ENCODE measurements at regions not wholly inside any gene's neighbourhood (a gene's known extent, or its start where the extent isn't known, plus 50 kb on each side); places are given as distances from the start of the nearest gene placed in this dataset.

- no peaks in the 10 kb centered on the region for H3K27me3 ChIP-seq (replicated peaks; ENCODE audit: control insufficient read depth, insufficient read depth, low read length)
- no peak overlapping the region for H3K9ac ChIP-seq (ENCODE audit: low read length)
- no peaks in the 10 kb centered on the region for H3K9me3 ChIP-seq (ENCODE audit: control insufficient read depth, low read length)
- H3K4me1 ChIP-seq (ENCODE audit: control insufficient read depth, insufficient read depth, low read length), result no peaks in the 10 kb centered on the region
- no peak overlapping the region for H3K4me3 ChIP-seq (ENCODE audit: low read length)
- no peak for DNase-seq (ENCODE audit: low read depth)
- no peaks in the 10 kb centered on the region for H3K36me3 ChIP-seq (ENCODE audit: control insufficient read depth, insufficient read depth, low read length, severe bottlenecking)
These were observed 216.9 kb upstream of the FSHR start for GRCh38 chr2:49371128-49371701.

GRCh38 chr2:49369650-49370049 lies 215.3 kb upstream of the FSHR start:
- no peak for DNase-seq (ENCODE audit: low read depth)
- no peak overlapping the region for H3K9ac ChIP-seq (ENCODE audit: low read length)
- H3K36me3 ChIP-seq (ENCODE audit: control insufficient read depth, insufficient read depth, low read length, severe bottlenecking), result no peaks in the 10 kb centered on the region
- no peaks in the 10 kb centered on the region for H3K4me1 ChIP-seq (ENCODE audit: control insufficient read depth, insufficient read depth, low read length)
- H3K27me3 ChIP-seq (replicated peaks; ENCODE audit: control insufficient read depth, insufficient read depth, low read length), result no peaks in the 10 kb centered on the region
- H3K4me3 ChIP-seq (ENCODE audit: low read length), result no peak overlapping the region
- no peaks in the 10 kb centered on the region for H3K9me3 ChIP-seq (ENCODE audit: control insufficient read depth, low read length)

- Histone ChIP-seq H3K27me3 (replicated peaks; ENCODE audit: control insufficient read depth, insufficient read depth, low read length) (no peaks in the 10 kb centered on the region), H3K9ac (ENCODE audit: low read length) (no peak overlapping the region), H3K36me3 (ENCODE audit: control insufficient read depth, insufficient read depth, low read length, severe bottlenecking) (no peaks in the 10 kb centered on the region), H3K9me3 (ENCODE audit: control insufficient read depth, low read length) (no peaks in the 10 kb centered on the region), H3K4me3 (ENCODE audit: low read length) (no peak overlapping the region), H3K4me1 (ENCODE audit: control insufficient read depth, insufficient read depth, low read length) (no peaks in the 10 kb centered on the region)
- no peak for DNase-seq (ENCODE audit: low read depth)
These were observed 214.8 kb upstream of the FSHR start for GRCh38 chr2:49369101-49369500.

GRCh38 chr2:49367003-49367402 lies 212.7 kb upstream of the FSHR start:
- Histone ChIP-seq H3K9me3 (ENCODE audit: control insufficient read depth, low read length) (no peaks in the 10 kb centered on the region), H3K36me3 (ENCODE audit: control insufficient read depth, insufficient read depth, low read length, severe bottlenecking) (no peaks in the 10 kb centered on the region), H3K27me3 (replicated peaks; ENCODE audit: control insufficient read depth, insufficient read depth, low read length) (no peaks in the 10 kb centered on the region), H3K9ac (ENCODE audit: low read length) (no peak overlapping the region), H3K4me3 (ENCODE audit: low read length) (no peak overlapping the region), H3K4me1 (ENCODE audit: control insufficient read depth, insufficient read depth, low read length) (no peaks in the 10 kb centered on the region)
- DNase-seq (ENCODE audit: low read depth), result no peak

- Histone ChIP-seq H3K4me1 (ENCODE audit: control insufficient read depth, insufficient read depth, low read length) (no peaks in the 10 kb centered on the region), H3K9ac (ENCODE audit: low read length) (no peak overlapping the region), H3K27me3 (replicated peaks; ENCODE audit: control insufficient read depth, insufficient read depth, low read length) (no peaks in the 10 kb centered on the region), H3K4me3 (ENCODE audit: low read length) (no peak overlapping the region), H3K9me3 (ENCODE audit: control insufficient read depth, low read length) (no peaks in the 10 kb centered on the region), H3K36me3 (ENCODE audit: control insufficient read depth, insufficient read depth, low read length, severe bottlenecking) (no peaks in the 10 kb centered on the region)
- no peak for DNase-seq (ENCODE audit: low read depth)
These were observed 206.1 kb upstream of the FSHR start for GRCh38 chr2:49360407-49360767.

GRCh38 chr2:49359721-49360406 lies 205.5 kb upstream of the FSHR start:
- Histone ChIP-seq H3K9ac (ENCODE audit: low read length) (no peak overlapping the region), H3K4me3 (ENCODE audit: low read length) (no peak overlapping the region), H3K27me3 (replicated peaks; ENCODE audit: control insufficient read depth, insufficient read depth, low read length) (no peaks in the 10 kb centered on the region), H3K36me3 (ENCODE audit: control insufficient read depth, insufficient read depth, low read length, severe bottlenecking) (no peaks in the 10 kb centered on the region), H3K9me3 (ENCODE audit: control insufficient read depth, low read length) (no peaks in the 10 kb centered on the region), H3K4me1 (ENCODE audit: control insufficient read depth, insufficient read depth, low read length) (no peaks in the 10 kb centered on the region)
- DNase-seq (ENCODE audit: low read depth), result no peak

- H3K4me3 ChIP-seq (ENCODE audit: low read length), result no peak overlapping the region
- no peaks in the 10 kb centered on the region for H3K9me3 ChIP-seq (ENCODE audit: control insufficient read depth, low read length)
- H3K4me1 ChIP-seq (ENCODE audit: control insufficient read depth, insufficient read depth, low read length), result no peaks in the 10 kb centered on the region
- H3K9ac ChIP-seq (ENCODE audit: low read length), result no peak overlapping the region
- no peaks in the 10 kb centered on the region for H3K36me3 ChIP-seq (ENCODE audit: control insufficient read depth, insufficient read depth, low read length, severe bottlenecking)
- DNase-seq (ENCODE audit: low read depth), result no peak
- no peaks in the 10 kb centered on the region for H3K27me3 ChIP-seq (replicated peaks; ENCODE audit: control insufficient read depth, insufficient read depth, low read length)
These were observed 201.3 kb upstream of the FSHR start for GRCh38 chr2:49355611-49356010.

GRCh38 chr2:49351560-49351959 lies 197.2 kb upstream of the FSHR start:
- Histone ChIP-seq H3K36me3 (ENCODE audit: control insufficient read depth, insufficient read depth, low read length, severe bottlenecking) (no peaks in the 10 kb centered on the region), H3K4me1 (ENCODE audit: control insufficient read depth, insufficient read depth, low read length) (no peaks in the 10 kb centered on the region)
- DNase-seq (ENCODE audit: low read depth), result no peak

GRCh38 chr2:49343638-49344037 lies 189.3 kb upstream of the FSHR start:
- Histone ChIP-seq H3K9me3 (ENCODE audit: control insufficient read depth, low read length) (no peaks in the 10 kb centered on the region), H3K9ac (ENCODE audit: low read length) (no peak overlapping the region), H3K36me3 (ENCODE audit: control insufficient read depth, insufficient read depth, low read length, severe bottlenecking) (no peaks in the 10 kb centered on the region), H3K4me3 (ENCODE audit: low read length) (no peak overlapping the region), H3K27me3 (replicated peaks; ENCODE audit: control insufficient read depth, insufficient read depth, low read length) (no peaks in the 10 kb centered on the region), H3K4me1 (ENCODE audit: control insufficient read depth, insufficient read depth, low read length) (no peaks in the 10 kb centered on the region)
- no peak for DNase-seq (ENCODE audit: low read depth)

More at GRCh38 chr2:49351560-49351959, 197.2 kb upstream of the FSHR start:
- no peak overlapping the region for H3K4me3 ChIP-seq (ENCODE audit: low read length)
- H3K9me3 ChIP-seq (ENCODE audit: control insufficient read depth, low read length), result no peaks in the 10 kb centered on the region
- H3K27me3 ChIP-seq (replicated peaks; ENCODE audit: control insufficient read depth, insufficient read depth, low read length), result no peaks in the 10 kb centered on the region
- H3K9ac ChIP-seq (ENCODE audit: low read length), result no peak overlapping the region

GRCh38 chr2:49342156-49342555 lies 187.8 kb upstream of the FSHR start:
- Histone ChIP-seq H3K4me1 (ENCODE audit: control insufficient read depth, insufficient read depth, low read length) (no peaks in the 10 kb centered on the region), H3K36me3 (ENCODE audit: control insufficient read depth, insufficient read depth, low read length, severe bottlenecking) (no peaks in the 10 kb centered on the region), H3K4me3 (ENCODE audit: low read length) (no peak overlapping the region), H3K9ac (ENCODE audit: low read length) (no peak overlapping the region), H3K27me3 (replicated peaks; ENCODE audit: control insufficient read depth, insufficient read depth, low read length) (no peaks in the 10 kb centered on the region), H3K9me3 (ENCODE audit: control insufficient read depth, low read length) (no peaks in the 10 kb centered on the region)
- DNase-seq (ENCODE audit: low read depth), result no peak

- no peaks in the 10 kb centered on the region for H3K9me3 ChIP-seq (ENCODE audit: control insufficient read depth, low read length)
- H3K4me1 ChIP-seq (ENCODE audit: control insufficient read depth, insufficient read depth, low read length), result no peaks in the 10 kb centered on the region
- no peaks in the 10 kb centered on the region for H3K36me3 ChIP-seq (ENCODE audit: control insufficient read depth, insufficient read depth, low read length, severe bottlenecking)
- no peak for DNase-seq (ENCODE audit: low read depth)
- no peak overlapping the region for H3K9ac ChIP-seq (ENCODE audit: low read length)
- no peak overlapping the region for H3K4me3 ChIP-seq (ENCODE audit: low read length)
- H3K27me3 ChIP-seq (replicated peaks; ENCODE audit: control insufficient read depth, insufficient read depth, low read length), result no peaks in the 10 kb centered on the region
These were observed 181.2 kb upstream of the FSHR start for GRCh38 chr2:49335546-49335945.

GRCh38 chr2:49332415-49332814 lies 178.1 kb upstream of the FSHR start:
- peak; percentile 23 for DNase-seq (ENCODE audit: low read depth)
- Histone ChIP-seq H3K36me3 (ENCODE audit: control insufficient read depth, insufficient read depth, low read length, severe bottlenecking) (no peaks in the 10 kb centered on the region), H3K4me3 (ENCODE audit: low read length) (no peak overlapping the region), H3K9me3 (ENCODE audit: control insufficient read depth, low read length) (no peaks in the 10 kb centered on the region), H3K27me3 (replicated peaks; ENCODE audit: control insufficient read depth, insufficient read depth, low read length) (no peaks in the 10 kb centered on the region), H3K9ac (ENCODE audit: low read length) (no peak overlapping the region), H3K4me1 (ENCODE audit: control insufficient read depth, insufficient read depth, low read length) (no peaks in the 10 kb centered on the region)
